NT2/D1 (cell line): ENCODE measurements at regions not wholly inside any gene's neighbourhood (a gene's known extent, or its start where the extent isn't known, plus 50 kb on each side); places are given as distances from the start of the nearest gene placed in this dataset.

Source experiments
- DNase-seq: peaks from one replicate; pipeline ENCODE4 v3.0.0-alpha.2; 2011; ENCODE audit warnings: low read depth, low spot score
- H3K27me3 ChIP-seq: 2 replicates; pipeline ENCODE4 v1.6.0; 2011; ENCODE audit warnings: mild to moderate bottlenecking; ENCODE audit not compliant: insufficient read length, insufficient read depth
- H3K36me3 ChIP-seq: 2 replicates; pipeline ENCODE4 v1.6.1; 2011; ENCODE audit warnings: mild to moderate bottlenecking, low read length, mixed read lengths; ENCODE audit not compliant: insufficient read depth, insufficient read length
- H3K4me1 ChIP-seq: 2 replicates; pipeline ENCODE4 v1.5.1; 2011; ENCODE audit not compliant: insufficient read depth, insufficient read length
- H3K4me3 ChIP-seq: 2 replicates; pipeline ENCODE4 v1.5.1; 2011; ENCODE audit warnings: low read depth; ENCODE audit not compliant: insufficient read length
- H3K9ac ChIP-seq: 2 replicates; pipeline ENCODE4 v1.6.0; 2011; ENCODE audit warnings: low read depth; ENCODE audit not compliant: insufficient read length
- H3K9me3 ChIP-seq: 2 replicates; pipeline ENCODE4 v1.5.1; 2011; ENCODE audit warnings: mild to moderate bottlenecking, low read length; ENCODE audit not compliant: insufficient read depth
- SUZ12 ChIP-seq: IDR thresholded peaks from 2 replicates; pipeline ENCODE4 v1.6.1; 2011; ENCODE audit not compliant: insufficient read length, insufficient read depth; ENCODE audit errors: extremely low read depth
- YY1 ChIP-seq: IDR thresholded peaks from 2 replicates; pipeline ENCODE4 v1.6.1; 2011; ENCODE audit not compliant: insufficient read length, insufficient read depth
- ZNF274 ChIP-seq: IDR thresholded peaks from 2 replicates; pipeline ENCODE4 v1.6.1; 2011; ENCODE audit warnings: mild to moderate bottlenecking, low read depth, low read length

- DNase-seq: no peak
- H3K4me3 ChIP-seq: no peak overlapping the region
- H3K36me3 ChIP-seq: no peaks in the 10 kb centered on the region
- no peaks in the 10 kb centered on the region for H3K4me1 ChIP-seq
- TF ChIP-seq YY1 (no peak), SUZ12 (no peak), ZNF274 (no peak)
- no peaks in the 10 kb centered on the region for H3K9me3 ChIP-seq
- H3K9ac ChIP-seq: no peak overlapping the region
- H3K27me3 ChIP-seq: no peaks in the 10 kb centered on the region
These were observed 89.2 kb upstream of the NCAM1 start for GRCh38 chr11:112871909-112872500.

DNA sequence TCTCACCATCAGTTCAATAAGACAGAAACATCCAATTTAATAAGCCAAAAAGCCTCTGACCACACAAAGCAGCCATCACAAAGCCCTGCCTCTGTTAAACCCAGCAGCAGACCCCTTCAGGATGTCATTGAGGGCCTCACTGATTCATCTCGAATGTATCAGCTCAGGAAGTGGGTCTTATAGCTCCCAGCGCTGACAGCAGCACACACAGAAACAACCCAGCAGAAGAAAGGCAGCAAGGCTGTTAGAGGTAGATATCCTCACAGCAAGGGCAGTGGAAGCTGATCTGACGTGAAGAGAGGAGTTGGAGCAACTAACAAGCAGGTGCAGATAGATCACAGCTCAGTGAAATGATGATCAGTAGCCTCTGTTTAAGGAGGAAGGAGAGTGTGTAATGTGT lies 86.2 kb upstream of the NCAM1 start:
- H3K4me1 ChIP-seq: peaks cover 2% of the 10 kb centered on the region
- H3K4me3 ChIP-seq: no peak overlapping the region
- no peaks in the 10 kb centered on the region for H3K27me3 ChIP-seq
- H3K9me3 ChIP-seq: no peaks in the 10 kb centered on the region
- no peak for DNase-seq
- no peak overlapping the region for H3K9ac ChIP-seq
- H3K36me3 ChIP-seq: no peaks in the 10 kb centered on the region
- TF ChIP-seq SUZ12 (no peak), ZNF274 (no peak), YY1 (no peak)

DNA sequence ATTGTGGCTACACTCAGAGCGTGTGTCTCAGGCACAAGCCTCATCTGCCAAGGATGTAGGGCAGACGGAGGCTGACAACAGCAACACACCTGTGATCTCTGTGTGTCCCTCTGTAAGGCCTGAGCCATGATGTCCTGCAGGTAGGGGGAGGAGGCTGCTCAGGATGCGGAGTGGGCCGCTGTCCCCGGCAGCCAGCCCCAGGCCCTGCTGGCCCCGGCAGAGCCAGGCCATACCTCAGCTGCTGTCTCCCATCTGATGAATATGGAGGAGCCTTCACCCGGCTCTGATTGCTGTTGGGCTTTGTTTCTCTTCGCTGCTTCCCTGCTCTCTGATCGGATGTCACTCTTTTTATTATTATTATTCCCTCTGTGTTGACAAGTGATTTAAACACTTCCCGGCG lies 83.6 kb upstream of the NCAM1 start:
- no peak for TF ChIP-seq SUZ12
- TF ChIP-seq YY1: no peak
- no peak for TF ChIP-seq ZNF274
- H3K36me3 ChIP-seq: no peaks in the 10 kb centered on the region
- peaks cover 2% of the 10 kb centered on the region for H3K4me1 ChIP-seq
- peak; percentile 5 for DNase-seq
- H3K9me3 ChIP-seq: no peaks in the 10 kb centered on the region
- no peak overlapping the region for H3K9ac ChIP-seq
- H3K4me3 ChIP-seq: no peak overlapping the region
- H3K27me3 ChIP-seq: no peaks in the 10 kb centered on the region

GRCh38 chr11:112878033-112878601 lies 83.1 kb upstream of the NCAM1 start:
- no peak for TF ChIP-seq YY1
- TF ChIP-seq SUZ12: no peak
- TF ChIP-seq ZNF274: no peak

GRCh38 chr11:112880495-112880894 lies 80.7 kb upstream of the NCAM1 start:
- Histone ChIP-seq H3K4me1 (peaks cover 2% of the 10 kb centered on the region), H3K36me3 (no peaks in the 10 kb centered on the region), H3K4me3 (no peak overlapping the region), H3K9ac (no peak overlapping the region), H3K27me3 (no peaks in the 10 kb centered on the region), H3K9me3 (no peaks in the 10 kb centered on the region)
- no peak for TF ChIP-seq ZNF274
- no peak for TF ChIP-seq YY1
- TF ChIP-seq SUZ12: no peak
- DNase-seq: no peak

More at GRCh38 chr11:112878033-112878601, 83.1 kb upstream of the NCAM1 start:
- H3K4me3 ChIP-seq: no peak overlapping the region
- no peaks in the 10 kb centered on the region for H3K9me3 ChIP-seq
- H3K27me3 ChIP-seq: no peaks in the 10 kb centered on the region
- H3K36me3 ChIP-seq: no peaks in the 10 kb centered on the region
- H3K4me1 ChIP-seq: peaks cover 2% of the 10 kb centered on the region
- no peak for DNase-seq
- no peak overlapping the region for H3K9ac ChIP-seq

GRCh38 chr11:112881461-112881860 lies 79.8 kb upstream of the NCAM1 start:
- TF ChIP-seq YY1 (no peak), SUZ12 (no peak), ZNF274 (no peak)
- Histone ChIP-seq H3K9ac (no peak overlapping the region), H3K27me3 (no peaks in the 10 kb centered on the region), H3K36me3 (no peaks in the 10 kb centered on the region), H3K4me3 (no peak overlapping the region), H3K4me1 (peaks cover 2% of the 10 kb centered on the region), H3K9me3 (no peaks in the 10 kb centered on the region)
- no peak for DNase-seq

DNA sequence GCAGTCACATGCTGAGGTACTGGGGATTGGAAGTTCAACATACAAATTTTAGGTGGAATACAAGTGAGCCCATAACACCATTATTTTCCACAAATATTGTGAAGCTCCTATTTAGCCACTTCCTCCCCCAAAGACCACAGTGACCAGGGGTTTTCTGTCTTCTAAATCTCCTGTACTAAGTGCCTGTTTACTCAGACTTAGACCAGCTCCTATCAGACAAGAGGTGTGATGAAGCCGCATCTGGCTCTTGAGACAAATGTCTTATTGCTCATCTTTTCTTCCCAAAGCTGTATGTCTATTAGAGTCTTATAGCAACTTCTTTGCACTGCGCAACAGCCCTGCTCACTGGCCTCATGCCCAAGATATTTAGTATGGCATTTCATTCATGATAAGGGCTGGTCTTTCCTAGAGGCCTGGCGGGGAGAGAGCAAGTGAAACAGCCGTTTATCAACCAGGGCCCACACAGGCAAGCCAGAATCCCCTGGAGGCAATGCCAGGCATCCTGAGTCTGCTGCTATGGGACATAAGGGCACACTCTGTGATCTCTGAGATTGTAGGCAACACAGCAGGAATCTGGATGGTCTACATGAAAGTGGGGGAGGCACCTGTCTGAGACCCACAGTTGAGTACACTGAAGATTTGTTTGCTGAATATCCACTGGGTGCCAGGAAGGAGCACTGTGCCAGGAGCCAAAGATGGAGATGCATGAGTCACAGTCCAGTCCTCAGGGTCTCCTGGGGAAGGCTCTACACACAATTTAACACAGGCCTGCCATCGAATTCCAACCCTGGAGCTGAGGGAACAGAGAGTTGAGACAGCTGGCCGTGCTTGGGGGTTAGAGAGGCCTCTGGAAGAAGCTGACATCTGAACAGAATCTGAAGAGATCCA lies 78.5 kb upstream of the NCAM1 start:
- no peak for DNase-seq
- TF ChIP-seq YY1: no peak
- no peak for TF ChIP-seq SUZ12
- TF ChIP-seq ZNF274: no peak

More for the DNA sequence above, 78.5 kb upstream of the NCAM1 start:
- Histone ChIP-seq H3K27me3 (no peaks in the 10 kb centered on the region), H3K4me1 (peaks cover 2% of the 10 kb centered on the region), H3K36me3 (no peaks in the 10 kb centered on the region), H3K4me3 (no peak overlapping the region), H3K9me3 (no peaks in the 10 kb centered on the region), H3K9ac (no peak overlapping the region)
